Stimulated activated CD4-positive, alpha-beta T cell treated with anti-CD3 and anti-CD28 coated beads, TNF-alpha, amount 100 ng/mL, for 4 hours (primary cell): ENCODE measurements at regions not wholly inside any gene's neighbourhood (a gene's known extent, or its start where the extent isn't known, plus 50 kb on each side); places are given as distances from the start of the nearest gene placed in this dataset.

Experiments
- DNase-seq, 3 experiments: peaks; one replicate each; pipeline ENCODE4 v3.0.0-alpha.2; 2020; ENCODE audit warnings: low read depth in 3 of 3

DNA sequence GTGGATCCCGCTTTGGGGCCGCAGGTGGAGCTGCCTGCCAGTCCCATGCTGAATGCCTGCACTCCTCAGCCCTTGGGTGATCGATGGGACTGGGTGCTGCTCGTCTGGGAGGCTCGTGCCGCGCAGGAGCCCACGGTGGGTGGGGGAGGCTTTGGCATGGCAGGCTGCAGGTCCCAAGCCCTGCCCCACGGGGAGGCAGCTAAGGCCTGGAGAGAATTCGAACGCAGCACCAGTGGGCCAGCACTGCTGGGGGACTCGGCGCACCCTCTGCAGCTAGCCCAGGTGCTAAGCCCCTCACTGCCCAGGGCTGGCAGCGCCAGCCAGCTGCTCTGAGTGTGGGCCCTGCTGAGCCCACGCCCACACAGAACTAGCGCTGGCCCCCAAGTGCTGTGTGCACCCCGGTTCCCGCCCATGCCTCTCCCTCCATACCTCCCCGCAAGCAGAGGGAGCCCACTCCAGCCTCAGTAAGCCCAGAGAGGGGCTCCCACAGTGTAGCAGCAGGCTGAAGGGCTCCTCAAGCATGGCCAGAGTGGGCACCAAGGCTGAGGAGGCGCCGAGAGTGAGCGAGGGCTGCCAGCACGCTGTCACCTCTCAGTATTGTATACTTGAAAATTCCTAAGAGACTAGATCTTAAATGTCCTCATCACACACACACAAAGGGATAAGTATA, 1654.2 kb upstream of the SLC39A10 start:
- no peak for DNase-seq

DNA sequence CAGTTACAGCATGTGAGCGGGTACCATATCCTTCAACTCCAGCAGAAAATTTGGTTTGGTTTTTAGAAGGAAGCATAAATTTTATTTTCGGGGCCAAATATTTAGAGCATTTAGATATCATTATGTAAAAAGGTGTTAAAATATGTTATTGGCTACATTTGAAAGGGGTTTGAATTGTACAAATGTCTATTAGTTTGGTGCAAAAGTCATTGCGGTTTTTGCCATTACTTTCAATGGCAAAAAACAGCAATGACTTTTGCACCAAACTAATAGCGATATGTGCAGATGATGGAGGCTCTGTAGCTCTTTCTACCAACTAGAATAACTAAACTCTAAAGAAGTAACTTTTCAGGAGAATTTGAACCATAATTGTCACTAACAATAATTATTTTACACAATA, 1666.2 kb upstream of the SLC39A10 start:
- no peak for DNase-seq

DNA sequence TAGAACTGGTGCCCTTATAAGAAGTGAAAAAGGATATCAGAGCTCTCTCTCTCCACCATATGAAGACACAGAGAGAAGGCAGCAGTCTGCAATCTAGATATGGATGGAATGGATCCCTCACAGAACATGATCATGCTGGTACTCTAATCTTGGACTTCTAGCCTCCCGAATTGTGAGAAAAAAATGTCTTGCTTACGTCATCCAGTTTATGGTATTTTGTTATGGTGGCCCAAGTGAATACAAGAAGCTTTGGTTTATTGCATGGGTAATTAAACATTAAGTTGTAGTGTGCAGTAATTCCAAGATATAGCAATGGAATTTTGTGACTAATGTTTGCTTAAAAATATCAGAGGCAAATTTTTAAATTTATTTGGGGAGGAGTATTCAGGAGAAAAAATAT, 1667.4 kb upstream of the SLC39A10 start:
- no peak for DNase-seq

DNA sequence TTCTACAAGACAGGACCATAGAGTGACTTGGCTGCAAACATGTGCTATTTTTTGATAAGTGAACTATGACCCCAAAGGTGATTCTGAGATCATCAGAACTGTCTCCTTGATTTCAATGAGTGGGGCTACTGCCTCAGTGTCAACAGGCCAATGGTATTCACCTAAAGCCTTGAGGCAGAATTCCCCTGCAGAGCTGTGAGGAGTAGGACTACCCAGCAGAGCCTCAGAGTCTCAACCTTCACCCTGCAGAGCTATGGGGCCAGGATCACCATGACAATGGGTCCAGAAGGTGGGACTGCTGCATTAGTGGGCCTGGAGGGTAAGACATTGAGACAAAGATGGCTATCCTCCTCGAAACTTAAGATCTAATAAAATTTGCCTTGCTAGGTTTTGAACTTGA, 1668.2 kb upstream of the SLC39A10 start:
- no peak for DNase-seq

DNA sequence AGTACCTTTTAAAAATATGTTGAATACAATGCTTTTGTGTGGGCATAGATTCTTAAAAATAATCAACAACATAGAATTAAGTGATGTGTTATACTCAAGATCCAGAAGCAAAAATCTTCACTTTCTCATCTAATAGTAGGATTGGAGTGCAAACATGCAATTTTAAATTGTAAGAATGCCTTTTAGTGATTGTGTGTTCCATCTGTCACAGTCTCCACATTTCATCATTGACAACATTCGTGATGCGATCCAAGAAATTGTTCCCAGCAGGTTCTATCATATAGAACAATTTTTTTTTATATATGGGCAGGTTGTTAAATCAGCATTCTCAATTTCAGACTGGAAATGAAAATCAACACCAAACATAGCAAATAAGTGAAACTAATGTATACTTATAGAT, 1671.8 kb upstream of the SLC39A10 start:
- no peak for DNase-seq

DNA sequence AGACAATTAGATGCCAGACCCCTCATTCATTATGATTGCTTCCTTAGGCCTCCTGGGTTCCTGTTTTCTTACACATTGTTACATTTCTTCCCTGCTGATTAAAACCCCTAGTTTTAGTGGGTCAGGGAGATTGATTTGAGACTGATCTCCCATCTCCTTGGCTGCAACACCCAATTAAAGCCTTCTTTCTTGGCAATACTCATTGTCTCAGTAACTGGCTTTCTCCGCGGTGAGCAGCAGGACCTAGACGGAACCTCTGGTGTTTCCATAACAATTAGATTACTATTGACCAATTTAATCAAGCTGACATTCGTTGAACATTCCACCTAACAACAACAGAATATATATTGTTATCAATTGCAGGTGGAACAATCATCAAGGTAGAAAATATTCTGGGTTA, 1676.4 kb upstream of the SLC39A10 start:
- DNase-seq: no peak

DNA sequence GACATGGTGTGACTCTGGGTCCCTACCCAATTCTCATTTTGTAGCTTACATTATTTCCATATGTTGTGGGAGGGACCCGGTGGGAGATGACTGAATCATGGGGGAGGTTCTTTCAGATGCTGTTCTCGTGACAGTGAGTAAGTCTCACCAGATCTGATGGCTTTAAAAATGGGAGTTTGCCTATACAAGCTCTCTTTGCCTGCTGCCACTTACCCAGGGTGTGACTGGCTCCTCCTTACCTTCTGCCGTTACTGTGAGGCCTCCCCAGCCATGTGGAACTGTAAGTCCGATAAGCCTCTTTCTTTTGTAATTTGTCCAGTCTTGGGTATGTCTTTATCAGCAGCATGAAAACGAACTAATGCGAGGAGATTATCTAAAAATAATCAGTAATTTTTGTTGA, 1683.2 kb upstream of the SLC39A10 start:
- DNase-seq: no peak

DNA sequence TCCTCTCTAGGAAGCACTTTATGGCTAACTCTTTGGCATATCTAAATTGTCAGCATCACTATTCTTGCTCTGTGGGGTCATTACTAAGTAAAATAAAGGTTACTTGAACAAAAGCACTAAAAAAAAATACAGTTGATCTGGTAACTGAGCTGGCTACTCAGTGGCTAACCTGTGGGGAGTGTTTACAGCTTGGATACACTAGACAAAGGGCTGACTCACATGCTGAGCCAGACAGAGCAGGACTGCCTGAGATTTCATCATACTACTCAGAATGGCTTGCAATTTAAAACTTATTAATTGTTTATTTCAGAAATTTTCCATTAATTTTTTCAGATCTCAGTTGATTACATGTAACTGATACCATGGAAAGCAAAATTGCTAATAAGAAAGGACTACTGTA, 1690.4 kb upstream of the SLC39A10 start:
- no peak for DNase-seq

DNA sequence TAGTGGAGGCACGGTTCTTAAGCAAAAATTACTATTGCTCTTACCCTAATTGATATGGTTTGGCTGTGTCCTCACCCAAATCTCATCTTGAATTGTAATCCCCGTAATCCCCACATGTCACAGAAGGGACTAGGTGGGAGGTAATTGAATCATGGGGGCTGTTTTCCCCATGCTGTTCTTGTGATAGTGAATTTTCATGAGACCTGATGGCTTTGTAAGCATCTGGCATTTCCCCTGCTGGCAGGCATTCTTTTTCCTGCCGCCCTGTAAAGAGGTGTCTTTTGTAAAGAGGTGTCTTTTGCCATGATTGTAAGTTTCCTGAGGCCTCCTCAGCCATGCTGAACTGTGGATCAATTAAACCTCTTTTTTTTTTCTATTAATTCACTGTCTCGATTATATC, 1691.8 kb upstream of the SLC39A10 start:
- DNase-seq: no peak

DNA sequence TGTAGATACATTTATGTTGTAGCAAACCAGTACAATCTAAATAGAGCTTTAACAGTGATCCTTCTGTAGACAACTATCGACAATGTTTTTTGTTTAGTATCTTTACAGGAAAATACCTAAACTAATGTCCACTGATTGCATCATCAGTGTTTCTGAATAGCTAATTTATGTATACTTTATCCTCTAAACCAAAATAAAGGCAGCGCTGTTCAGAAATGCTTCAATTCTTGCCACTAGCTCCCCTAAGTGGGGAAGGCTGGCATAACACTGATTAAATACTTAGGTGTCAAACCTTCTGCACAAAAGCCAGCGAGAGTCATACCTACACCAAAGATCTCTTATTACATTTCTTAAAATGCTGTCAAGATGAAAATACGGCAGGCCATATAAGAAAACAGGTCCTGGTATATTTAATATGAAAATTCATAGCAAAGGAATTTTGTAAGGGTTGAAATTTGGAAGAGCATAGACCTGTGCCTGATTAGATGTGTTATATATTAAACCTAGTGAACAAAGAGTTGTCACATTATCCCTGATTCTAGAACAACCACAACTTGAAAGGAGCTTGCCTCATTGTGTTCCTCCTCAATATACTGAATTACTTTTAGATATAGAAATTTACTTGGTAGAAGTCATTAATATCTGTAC, 1693.4 kb upstream of the SLC39A10 start:
- DNase-seq: no peak

DNA sequence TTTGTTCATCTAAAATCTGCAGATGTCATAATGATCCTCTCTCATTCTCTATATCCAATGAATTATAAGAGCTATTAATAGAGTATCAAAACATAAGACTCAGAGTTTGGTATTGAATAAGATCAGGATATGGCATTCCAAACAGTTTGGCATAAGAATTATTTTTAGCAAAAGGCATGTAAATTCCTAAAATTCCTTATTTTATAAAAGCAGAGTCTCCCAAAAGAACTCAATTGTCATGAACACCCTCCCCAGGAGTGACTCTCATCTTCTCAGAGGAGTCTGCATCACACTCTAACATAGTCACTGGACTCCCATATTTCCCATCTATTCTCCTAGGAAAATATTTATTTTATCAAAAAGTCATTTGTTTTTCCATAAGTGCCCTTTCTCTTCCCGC, 1710.2 kb upstream of the SLC39A10 start:
- DNase-seq: no peak

DNA sequence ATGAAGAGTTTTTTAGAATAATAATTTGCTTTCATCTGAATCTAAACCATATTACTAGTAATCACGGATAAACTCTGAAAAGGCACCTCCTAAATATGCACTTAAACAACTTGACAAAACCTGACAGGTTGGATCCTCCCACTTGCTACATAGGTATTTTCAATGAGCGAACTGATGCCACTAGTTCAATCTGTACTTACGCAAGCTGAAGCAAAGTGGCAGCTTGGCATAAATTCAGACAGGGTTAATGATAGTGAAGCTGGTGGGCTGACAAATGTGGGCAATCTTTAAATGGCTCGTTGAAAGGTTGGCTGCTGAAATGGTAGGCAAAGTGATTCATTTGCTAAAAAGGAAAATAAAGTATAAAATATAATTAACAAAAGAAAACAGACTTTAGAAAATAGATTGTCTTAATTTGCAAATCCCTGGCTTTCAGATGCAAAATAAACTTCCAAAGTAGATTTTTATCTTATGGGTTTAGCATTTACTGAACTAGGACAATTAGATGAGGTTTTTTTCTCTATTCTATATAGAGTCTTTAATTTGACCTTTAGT, 1713.5 kb upstream of the SLC39A10 start:
- no peak for DNase-seq

DNA sequence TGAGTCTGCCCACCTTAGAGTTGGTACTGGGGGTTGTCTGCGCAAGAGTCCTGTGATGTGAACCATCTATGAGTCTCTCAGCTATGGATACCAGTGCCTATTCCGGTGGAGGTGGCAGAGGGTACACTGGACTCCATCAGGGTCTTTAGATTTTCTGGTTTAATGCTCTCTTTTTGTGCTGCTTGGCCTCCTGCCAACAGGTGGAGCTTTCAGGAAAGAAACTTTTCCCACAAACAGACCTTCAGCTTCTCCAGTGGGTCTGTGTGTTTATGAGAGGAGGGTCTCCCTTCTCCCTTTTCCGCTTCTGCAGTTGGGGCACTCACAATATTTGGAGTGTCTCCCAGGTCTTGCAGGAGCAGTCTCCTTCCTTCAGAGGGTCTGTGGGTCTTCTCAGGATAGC, 1721.9 kb upstream of the SLC39A10 start:
- DNase-seq: no peak

DNA sequence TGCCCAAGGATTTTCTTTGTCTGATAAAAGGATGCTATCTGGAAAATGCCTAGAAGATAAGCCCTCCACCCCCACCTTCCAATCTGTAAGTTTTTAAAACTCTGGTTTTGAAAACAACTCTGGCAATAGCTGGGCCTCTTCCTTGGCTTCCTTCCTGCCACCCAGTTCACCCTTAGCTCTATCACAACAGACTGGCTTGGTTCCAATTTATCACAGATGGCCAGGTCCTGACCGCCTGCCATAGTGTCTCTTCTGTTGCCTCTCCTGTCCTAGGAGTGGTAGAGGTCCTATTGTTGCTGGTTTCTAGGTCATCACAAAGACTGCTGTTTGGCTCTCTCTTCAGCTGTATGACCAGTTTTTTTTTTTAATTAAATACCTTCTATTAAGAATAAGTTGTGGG, 1727.9 kb upstream of the SLC39A10 start:
- no peak for DNase-seq

DNA sequence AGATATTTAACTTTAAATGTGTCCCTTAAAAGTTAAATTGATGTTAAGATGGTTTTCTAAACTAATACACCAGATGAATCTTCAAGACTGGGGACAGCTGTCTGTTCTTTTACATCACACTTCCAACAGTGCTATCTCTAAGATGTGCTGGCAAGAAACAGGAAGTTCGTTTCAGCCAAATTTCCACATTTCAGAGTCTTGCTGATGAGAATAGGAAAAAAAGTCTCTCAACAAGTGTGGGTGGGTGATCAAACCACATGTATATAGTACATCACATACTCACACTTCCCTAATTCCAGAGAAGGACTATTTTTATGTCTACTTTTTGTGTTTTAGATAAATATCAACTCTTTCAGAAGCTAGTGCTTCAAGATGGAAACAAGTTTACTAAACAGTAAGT, 1712.8 kb upstream of the TMEFF2 start:
- DNase-seq: no peak

DNA sequence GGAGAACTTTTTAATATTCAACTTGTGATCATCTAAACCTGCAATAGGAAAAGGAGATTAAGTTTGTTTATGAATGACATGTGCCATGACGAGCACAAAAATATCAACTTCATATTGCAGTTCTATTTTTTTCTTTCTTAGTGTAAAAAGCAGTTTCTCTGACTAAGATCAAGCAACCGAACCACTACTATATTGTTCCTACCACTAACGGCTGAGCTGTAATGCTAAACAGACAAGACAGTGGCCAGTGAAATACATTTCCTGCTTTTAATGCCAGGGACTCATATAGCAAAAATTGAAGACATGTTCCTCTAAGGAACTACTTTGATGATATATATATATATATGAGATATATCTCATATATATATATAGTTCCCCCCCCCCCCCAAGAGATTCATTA, 1705.6 kb upstream of the TMEFF2 start:
- DNase-seq: no peak

DNA sequence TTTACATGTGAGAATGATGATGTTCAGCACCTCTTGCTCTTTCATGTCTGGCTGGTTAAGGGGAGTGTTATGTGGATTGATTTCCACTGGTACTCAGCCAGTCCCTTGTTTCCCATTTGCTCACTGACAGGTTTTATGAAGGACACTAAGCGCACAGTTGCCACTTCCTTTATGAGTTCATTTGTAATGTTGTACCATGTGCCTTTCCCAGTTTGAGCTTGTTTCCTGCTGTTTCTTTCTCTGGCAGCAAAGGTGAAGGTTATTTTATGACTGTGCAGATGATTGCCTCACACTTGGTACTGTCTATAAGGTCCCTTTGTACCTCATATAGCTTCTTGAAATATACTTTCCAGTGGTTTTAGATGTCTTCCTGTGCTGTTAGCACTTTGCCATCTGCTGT, 1700.5 kb upstream of the TMEFF2 start:
- DNase-seq: no peak

DNA sequence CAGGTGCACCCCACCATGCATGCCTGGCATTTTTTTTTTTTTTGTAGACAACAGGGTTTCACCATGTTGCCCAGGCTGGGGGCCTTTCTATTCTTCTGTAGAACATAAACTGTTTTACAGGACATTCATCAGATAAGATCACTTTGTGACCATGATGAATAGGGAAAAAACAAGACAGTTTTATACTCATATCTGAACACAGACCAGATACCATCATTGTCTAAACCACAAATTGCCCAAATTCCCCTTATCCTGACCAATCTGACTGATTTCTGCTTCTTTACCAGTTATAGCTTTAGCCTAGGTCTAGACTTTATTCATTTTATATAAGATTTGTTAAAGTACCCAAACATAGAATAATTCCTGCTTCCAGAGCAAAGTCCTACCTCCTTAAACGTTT, 1699.3 kb upstream of the TMEFF2 start:
- no peak for DNase-seq

DNA sequence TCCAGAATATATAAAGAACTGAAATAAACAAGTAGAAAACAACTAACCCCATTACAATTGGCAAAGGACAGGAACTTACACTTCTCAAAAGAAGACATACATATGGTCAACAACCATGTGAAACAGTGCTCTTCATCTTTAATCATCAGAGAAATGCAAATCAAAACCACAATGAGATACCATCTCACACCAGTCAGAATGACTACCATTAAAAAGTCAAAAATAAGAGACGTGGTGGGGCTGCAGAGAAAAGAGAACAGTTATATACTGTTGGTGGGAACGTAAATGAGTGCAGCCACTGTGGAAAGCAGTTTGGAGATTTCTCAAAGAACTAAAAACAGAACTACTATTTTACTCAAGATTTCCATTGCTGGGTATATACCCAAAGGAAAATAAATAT, 1696.3 kb upstream of the TMEFF2 start:
- DNase-seq: no peak

DNA sequence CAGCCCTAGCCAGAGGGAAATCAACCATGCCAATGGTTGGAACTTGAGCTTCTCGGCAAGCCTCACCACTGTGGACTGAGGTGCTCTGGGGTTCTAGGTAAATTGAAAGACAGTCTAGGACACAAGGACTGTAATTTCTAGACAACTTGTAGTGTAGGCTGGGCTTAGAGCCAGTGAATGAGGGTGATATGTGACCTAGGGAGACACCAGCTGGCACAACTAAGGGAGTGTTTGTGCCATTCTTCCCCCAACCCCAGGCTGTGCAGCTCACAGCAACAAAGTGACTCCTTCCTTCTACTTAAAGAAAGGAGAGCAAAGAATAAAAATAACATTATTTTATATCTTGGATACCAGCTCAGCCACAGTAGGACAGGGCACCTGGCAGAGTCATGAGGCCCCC, 1690.7 kb upstream of the TMEFF2 start:
- DNase-seq: no peak

DNA sequence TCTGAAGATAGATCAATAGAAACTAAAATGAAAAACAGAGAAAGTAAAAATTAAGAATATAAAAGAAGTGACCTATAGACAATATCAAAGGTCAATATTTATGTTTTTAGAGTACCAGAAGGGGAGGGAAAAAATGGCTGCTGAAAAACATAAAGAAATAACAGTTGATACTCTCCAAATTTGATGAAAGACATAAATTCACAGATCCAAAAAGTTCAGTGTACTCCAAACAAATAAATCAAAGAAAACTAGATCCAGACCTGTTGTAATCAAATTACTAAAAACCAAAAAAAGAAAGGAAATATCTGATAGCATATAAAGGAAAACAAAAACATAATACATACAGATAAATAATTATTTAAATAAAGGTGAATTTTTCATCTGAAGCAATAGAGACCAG, 1689.1 kb upstream of the TMEFF2 start:
- DNase-seq: no peak

DNA sequence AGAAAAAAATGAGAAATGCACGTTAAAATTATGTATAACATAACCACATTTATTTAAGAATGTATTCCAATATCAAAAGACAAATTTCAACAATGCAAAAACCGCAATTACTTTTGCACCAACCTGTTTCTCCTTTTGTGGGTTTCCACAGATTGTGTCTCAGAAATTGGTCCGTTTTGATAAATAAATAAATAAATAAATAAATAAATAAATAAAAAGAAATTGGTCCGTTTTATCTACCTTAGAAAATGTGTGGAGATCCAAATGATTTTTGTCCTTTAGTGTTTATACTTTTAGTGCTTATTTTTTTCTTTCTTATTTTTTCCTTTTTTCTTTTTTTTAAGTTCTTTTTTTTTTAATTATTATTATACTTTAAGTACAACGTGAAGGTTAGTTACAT, 1682.2 kb upstream of the TMEFF2 start:
- no peak for DNase-seq

DNA sequence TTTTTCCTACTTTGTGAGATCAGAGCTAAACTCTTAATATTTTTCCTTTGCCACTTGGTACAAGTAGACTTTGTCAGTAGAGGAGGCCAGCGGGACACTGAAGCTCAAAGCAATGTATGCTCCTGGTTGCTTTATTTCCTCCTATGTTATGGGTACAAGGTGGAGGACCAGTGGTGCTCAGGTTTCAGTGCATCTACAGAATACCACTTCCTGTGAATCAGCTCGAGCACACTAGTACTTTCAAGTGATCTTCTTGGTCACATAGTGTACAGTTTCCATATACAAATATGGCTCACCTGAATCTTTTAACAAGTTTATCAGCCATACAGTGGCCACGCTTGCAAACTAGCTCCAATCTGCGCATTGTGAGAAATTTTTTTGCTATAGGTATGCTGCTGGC, 1674.8 kb upstream of the TMEFF2 start:
- DNase-seq: no peak

DNA sequence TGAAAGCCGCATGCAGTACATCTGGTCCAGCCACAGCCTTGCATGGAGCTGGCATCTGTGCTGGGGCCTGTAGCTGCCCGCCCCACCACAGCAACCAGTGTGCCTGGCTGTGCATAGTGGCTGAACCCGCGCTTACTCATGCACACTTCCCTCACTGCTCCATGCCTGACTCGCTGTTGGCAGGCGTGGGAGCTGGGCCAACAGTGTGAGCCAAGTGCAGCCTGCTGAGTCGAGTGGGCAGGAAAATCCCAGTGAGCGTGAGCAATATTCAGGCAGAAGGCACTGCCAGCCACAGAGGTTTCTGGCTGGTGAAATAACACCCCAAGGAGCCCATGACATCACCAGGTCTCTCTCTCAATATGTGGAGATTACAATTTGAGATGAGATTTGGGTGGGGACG, 1674.1 kb upstream of the TMEFF2 start:
- DNase-seq: no peak
